HFF-Myc (cell line): ENCODE measurements at regions not wholly inside any gene's neighbourhood (a gene's known extent, or its start where the extent isn't known, plus 50 kb on each side); places are given as distances from the start of the nearest gene placed in this dataset.

Experiments
- DNase-seq: peaks from one replicate; pipeline ENCODE4 v3.0.0-alpha.2; 2011; ENCODE audit warnings: low read depth; ENCODE audit errors: extremely low read depth
- H3K4me3 ChIP-seq: replicated peaks from 2 replicates; pipeline ENCODE4 v1.5.1; 2011; ENCODE audit warnings: low read depth, mild to moderate bottlenecking, control low read depth, low read length
- TF ChIP-seq, protein P1 (sequence below): IDR thresholded peaks from 2 replicates; pipeline ENCODE4 v1.5.1; 2012; ENCODE audit warnings: mild to moderate bottlenecking, low read depth, low read length, control low read depth; ENCODE audit errors: missing control alignments

GRCh38 chr10:64635906-64636305 is 1114.7 kb downstream of the REEP3 start:
- TF ChIP-seq, protein P1, sequence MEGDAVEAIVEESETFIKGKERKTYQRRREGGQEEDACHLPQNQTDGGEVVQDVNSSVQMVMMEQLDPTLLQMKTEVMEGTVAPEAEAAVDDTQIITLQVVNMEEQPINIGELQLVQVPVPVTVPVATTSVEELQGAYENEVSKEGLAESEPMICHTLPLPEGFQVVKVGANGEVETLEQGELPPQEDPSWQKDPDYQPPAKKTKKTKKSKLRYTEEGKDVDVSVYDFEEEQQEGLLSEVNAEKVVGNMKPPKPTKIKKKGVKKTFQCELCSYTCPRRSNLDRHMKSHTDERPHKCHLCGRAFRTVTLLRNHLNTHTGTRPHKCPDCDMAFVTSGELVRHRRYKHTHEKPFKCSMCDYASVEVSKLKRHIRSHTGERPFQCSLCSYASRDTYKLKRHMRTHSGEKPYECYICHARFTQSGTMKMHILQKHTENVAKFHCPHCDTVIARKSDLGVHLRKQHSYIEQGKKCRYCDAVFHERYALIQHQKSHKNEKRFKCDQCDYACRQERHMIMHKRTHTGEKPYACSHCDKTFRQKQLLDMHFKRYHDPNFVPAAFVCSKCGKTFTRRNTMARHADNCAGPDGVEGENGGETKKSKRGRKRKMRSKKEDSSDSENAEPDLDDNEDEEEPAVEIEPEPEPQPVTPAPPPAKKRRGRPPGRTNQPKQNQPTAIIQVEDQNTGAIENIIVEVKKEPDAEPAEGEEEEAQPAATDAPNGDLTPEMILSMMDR: no peak
- no peak overlapping the region for H3K4me3 ChIP-seq
- no peak for DNase-seq

DNA sequence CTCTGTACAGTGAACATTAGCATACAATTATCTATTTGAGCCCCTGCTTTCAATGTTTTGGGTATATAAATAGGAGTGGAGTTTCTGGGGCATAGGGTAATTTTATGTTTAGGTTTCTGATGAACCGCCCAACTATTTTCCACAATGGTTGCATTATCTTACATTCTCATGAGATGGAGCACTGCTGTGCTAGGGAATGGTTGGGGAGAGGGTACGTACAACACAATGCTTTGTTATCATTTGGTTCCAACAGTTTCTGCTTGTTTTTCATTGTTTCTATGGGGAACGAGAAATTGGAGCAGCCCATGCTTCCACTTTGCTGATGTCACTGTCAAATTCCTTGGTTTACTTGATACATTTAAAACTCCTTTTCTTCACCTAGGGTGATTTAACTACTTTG is 1115.3 kb downstream of the REEP3 start:
- TF ChIP-seq, protein P1: no peak
- no peak for DNase-seq
- no peak overlapping the region for H3K4me3 ChIP-seq

DNA sequence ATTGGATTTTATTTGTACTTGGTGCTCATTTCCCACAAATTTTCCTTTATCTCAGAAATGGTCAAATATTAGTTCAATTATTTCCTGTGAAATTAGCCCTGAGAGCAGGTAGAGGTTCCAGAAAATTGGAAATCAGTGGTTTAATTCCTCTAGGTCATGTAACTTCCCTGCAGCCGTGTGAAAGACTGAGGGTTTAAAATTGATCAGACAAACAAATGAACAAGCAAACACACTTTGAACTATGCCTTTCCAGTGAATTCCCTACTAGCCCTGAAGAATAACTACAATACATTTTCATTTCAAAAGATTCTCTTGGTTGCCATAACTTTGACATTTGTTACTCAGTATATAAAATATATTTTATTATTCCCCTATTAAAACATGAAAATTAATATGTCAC is 1116.7 kb downstream of the REEP3 start:
- TF ChIP-seq, protein P1: no peak
- no peak overlapping the region for H3K4me3 ChIP-seq
- DNase-seq: no peak

GRCh38 chr10:64648915-64649314 is 1127.7 kb downstream of the REEP3 start:
- H3K4me3 ChIP-seq: no peak overlapping the region
- TF ChIP-seq, protein P1: no peak
- DNase-seq: no peak

DNA sequence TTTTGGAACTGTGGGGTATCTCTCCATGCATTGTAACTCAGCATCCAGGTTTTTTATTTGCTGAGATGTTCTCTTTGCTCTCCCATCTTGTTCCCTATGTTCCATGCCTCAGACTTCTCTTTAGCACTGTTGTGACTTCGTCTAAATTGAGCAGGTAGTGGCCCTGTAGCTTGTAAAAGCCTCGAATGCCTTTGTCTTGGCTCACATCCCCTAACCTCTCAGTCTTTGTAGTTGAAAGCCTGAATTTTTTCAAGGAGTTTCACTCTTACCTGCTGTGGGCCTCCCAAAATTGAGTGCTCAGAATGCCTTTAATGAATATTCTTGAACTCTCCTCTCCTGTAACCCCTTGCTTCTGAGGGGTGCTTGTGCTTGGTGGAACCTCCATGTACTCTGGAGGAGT is 1137.3 kb downstream of the REEP3 start:
- TF ChIP-seq, protein P1: no peak
- H3K4me3 ChIP-seq: no peak overlapping the region
- no peak for DNase-seq

DNA sequence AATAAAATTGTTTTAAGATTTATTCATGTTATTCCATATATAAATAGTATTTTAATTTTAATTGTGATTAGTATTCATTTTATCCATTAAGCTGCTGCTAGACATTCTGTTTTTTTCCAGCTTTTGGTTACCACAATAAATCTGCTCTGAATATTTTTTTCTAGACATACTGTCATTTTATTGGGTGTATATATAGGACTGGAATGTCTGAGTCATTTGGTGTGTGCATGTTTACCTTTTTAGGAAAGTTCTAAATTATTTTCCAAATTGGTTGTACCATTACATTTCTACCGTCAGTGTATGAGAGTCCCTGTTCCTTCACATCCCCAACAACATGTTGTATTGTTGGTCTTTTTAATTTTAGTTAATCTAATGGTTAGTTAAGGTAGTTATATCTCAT is 1138.1 kb downstream of the REEP3 start:
- DNase-seq: no peak
- TF ChIP-seq, protein P1: no peak
- H3K4me3 ChIP-seq: no peak overlapping the region

- no peak overlapping the region for H3K4me3 ChIP-seq
- no peak for DNase-seq
These were observed 1160.8 kb downstream of the REEP3 start for GRCh38 chr10:64682043-64682442.

More at GRCh38 chr10:64682043-64682442, 1160.8 kb downstream of the REEP3 start:
- TF ChIP-seq, protein P1: no peak
